22Rv1 (cell line): ENCODE measurements at regions not wholly inside any gene's neighbourhood (a gene's known extent, or its start where the extent isn't known, plus 50 kb on each side); places are given as distances from the start of the nearest gene placed in this dataset.

Experiments used
- CTCF ChIP-seq: fragments of 450-650 bp; IDR thresholded peaks from 2 replicates; pipeline ENCODE4 v1.5.1; 2017; ENCODE audit warnings: mild to moderate bottlenecking
- ZFX ChIP-seq: fragments of 450-650 bp; IDR thresholded peaks from 2 replicates; pipeline ENCODE4 v1.6.1; 2017; ENCODE audit warnings: antibody characterized with exemption, borderline replicate concordance

GRCh38 chr9:118091711-118092500 lies 387.7 kb downstream of the TLR4 start:
- no peak for TF ChIP-seq CTCF
- no peak for TF ChIP-seq ZFX
